BJ (cell line): ENCODE measurements at regions not wholly inside any gene's neighbourhood (a gene's known extent, or its start where the extent isn't known, plus 50 kb on each side); places are given as distances from the start of the nearest gene placed in this dataset. TPM values are rescaled to one million over a fixed set of nuclear protein-coding genes. Genes with fewer than 3 reads are reported as not detected.

Source experiments
- CTCF ChIA-PET: fragments of 350-600 bp; formaldehyde crosslinking; extraction: SDS; loops from one replicate; lab custom pipeline; 2021; ENCODE audit warnings: antibody characterized with exemption, inconsistent platforms; lab: Yijun Ruan, JAX
- POLR2A ChIA-PET: fragments of 300-600 bp; sonication (Branson Sonifier 250); formaldehyde crosslinking; extraction: SDS; loops from one replicate; lab custom pipeline; 2021; ENCODE audit warnings: antibody characterized with exemption; lab: Charles Lee
- DNase-seq: peaks from one replicate; pipeline ENCODE4 v3.0.0-alpha.2; 2011; ENCODE audit warnings: low read depth
- H3K27me3 ChIP-seq: 2 replicates; pipeline ENCODE4 v1.6.0; 2011; ENCODE audit warnings: low read length; ENCODE audit not compliant: control insufficient read depth, insufficient read depth
- H3K36me3 ChIP-seq: 2 replicates; pipeline ENCODE4 v1.5.1; 2011; ENCODE audit warnings: low read length; ENCODE audit not compliant: control insufficient read depth, insufficient read depth
- H3K4me3 ChIP-seq: 2 replicates; pipeline ENCODE4 v1.5.1; 2011; ENCODE audit warnings: low read depth, mild to moderate bottlenecking, control low read depth, low read length
- CTCF ChIP-seq: IDR thresholded peaks from 2 replicates; pipeline ENCODE4 v1.5.1; 2011; ENCODE audit warnings: low read depth, mild to moderate bottlenecking, control low read depth, inconsistent platforms, low read length, moderate library complexity; ENCODE audit not compliant: insufficient read depth
- small RNA-seq: library from RNA; depleted of rRNA; stranded (forward); fragments of <200 nt; gene quantifications from one replicate; pipeline ENCODE3, GENCODE V24; 2012; ENCODE audit warnings: low replicate concordance, low read depth; ENCODE audit not compliant: insufficient read length

DNA sequence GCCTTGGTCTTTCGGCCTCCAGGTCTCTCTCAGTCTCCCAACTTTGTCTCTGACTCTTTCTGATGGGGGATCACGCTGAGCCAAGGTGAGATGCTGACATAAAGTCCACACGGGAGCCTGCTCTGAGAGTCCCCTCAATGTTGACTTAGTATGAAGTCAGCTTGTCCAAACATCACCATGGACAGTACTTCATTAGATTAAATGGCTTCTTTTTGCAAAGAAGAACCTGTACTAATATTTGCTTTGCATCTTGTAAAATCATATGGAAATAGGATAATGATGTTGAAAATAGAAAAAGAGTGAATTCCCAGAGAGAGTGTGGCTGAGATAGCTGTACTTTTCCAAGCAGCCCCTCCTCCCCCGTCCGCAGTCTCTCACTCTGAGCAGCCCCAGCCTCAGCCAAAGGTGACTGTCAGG lies 56.7 kb upstream of the SIAH1 start:
- ChIA-PET POLR2A (no interaction called here), CTCF (interaction anchor here (1.4 kb wide), 1 partner anchor 181 kb away, joined by 3 read pairs; no protein-coding TSS in a partner anchor)
- Histone ChIP-seq H3K4me3 (no peak overlapping the region), H3K27me3 (peaks cover 8% of the 10 kb centered on the region), H3K36me3 (no peaks in the 10 kb centered on the region)
- no peak for DNase-seq
- TF ChIP-seq CTCF: no peak

GRCh38 chr16:48441106-48441505 lies 55.9 kb upstream of the SIAH1 start:
- Histone ChIP-seq H3K27me3 (peaks cover 8% of the 10 kb centered on the region), H3K36me3 (no peaks in the 10 kb centered on the region), H3K4me3 (no peak overlapping the region)
- no peak for DNase-seq
- no peak for TF ChIP-seq CTCF
- POLR2A ChIA-PET: no interaction called here
- CTCF ChIA-PET: no interaction called here

DNA sequence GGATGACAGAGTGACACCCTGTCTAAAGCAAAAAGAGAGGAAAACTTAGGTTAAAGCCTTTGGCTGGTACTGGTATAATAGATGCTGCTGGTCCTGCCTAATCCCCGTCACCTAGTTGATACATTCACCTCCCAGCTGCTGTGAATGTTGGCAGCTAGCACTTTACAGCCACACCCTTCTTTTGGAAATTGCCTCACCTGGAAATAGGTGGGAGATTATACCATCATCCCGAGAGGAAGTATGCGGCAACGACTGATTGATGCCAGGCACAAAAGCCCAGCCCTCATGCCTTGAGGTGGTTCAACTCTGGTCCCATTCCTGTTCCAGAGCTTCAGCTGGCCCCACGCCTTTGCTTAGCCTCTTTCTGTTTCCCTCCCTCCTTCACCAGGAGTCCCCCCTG lies 53.2 kb upstream of the SIAH1 start:
- no peak for DNase-seq
- no peaks in the 10 kb centered on the region for H3K36me3 ChIP-seq
- CTCF ChIA-PET: interaction anchor here (1.5 kb wide), 1 partner anchor 9 kb away, joined by 6 read pairs; no protein-coding TSS in a partner anchor
- TF ChIP-seq CTCF: no peak
- POLR2A ChIA-PET: no interaction called here
- peaks cover 8% of the 10 kb centered on the region for H3K27me3 ChIP-seq
- H3K4me3 ChIP-seq: no peak overlapping the region

DNA sequence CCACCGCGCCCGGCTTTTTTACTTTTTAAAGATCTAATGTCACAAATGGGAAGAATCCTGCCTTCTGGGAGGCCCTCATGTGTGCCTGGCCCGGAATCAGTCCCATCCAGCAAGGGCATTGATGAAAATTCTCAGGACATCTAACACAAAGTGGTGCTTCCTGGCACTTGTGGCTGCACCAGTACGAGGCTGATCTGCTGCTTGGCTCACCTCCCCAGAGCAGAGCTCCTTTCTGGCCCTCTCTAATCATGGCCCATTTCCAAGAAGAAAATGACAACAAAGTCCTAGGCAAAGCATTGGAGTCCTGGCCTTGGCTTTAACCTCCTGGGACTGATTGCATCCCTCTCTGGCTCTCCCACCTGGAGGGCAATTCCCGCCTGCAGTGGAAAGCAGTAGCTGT lies 50.7 kb upstream of the SIAH1 start:
- Histone ChIP-seq H3K36me3 (no peaks in the 10 kb centered on the region), H3K27me3 (peaks cover 10% of the 10 kb centered on the region), H3K4me3 (no peak overlapping the region)
- TF ChIP-seq CTCF: no peak
- DNase-seq: no peak
- ChIA-PET CTCF (no interaction called here), POLR2A (no interaction called here)

DNA sequence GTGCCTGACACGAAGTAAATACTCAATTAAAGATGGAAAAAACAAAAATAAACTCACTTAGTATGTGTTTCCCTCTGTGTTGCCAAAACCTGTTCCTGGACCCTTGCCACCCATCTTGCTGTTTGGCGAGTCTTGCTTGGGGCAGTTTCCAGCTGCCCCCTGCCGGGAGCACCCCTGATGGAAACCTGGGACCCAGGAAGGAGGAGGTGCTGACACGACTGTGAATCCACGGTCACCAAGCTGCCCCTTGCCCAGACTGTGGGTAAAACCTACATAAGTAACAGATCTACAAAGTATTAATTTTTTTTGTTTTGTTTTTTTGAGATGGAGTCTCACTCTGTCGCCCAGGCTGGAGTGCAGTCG lies 50.1 kb upstream of the SIAH1 start:
- H3K36me3 ChIP-seq: no peaks in the 10 kb centered on the region
- H3K4me3 ChIP-seq: no peak overlapping the region
- peaks cover 10% of the 10 kb centered on the region for H3K27me3 ChIP-seq
- DNase-seq: no peak
- POLR2A ChIA-PET: no interaction called here
- CTCF ChIA-PET: no interaction called here
- TF ChIP-seq CTCF: no peak

Small RNA genes in the stretch of these regions (small RNA-seq; reads per million reads assigned to genes)
- not detected for gene AC026470.1
